ENCODE measurements at regions not wholly inside any gene's neighbourhood (a gene's known extent, or its start where the extent isn't known, plus 50 kb on each side); places are given as distances from the start of the nearest gene placed in this dataset.

GRCh38 chr14:23785208-23785607, 149.0 kb downstream of the DHRS2 start:
- no peak for TF ChIP-seq POLR2A (IDR thresholded peaks at IDR 0.05; ENCODE audit: low read depth, low read length)
- no peak for TF ChIP-seq RFX5 (IDR thresholded peaks at IDR 0.05; ENCODE audit: low read depth, low read length)
- TF ChIP-seq, protein P1, sequence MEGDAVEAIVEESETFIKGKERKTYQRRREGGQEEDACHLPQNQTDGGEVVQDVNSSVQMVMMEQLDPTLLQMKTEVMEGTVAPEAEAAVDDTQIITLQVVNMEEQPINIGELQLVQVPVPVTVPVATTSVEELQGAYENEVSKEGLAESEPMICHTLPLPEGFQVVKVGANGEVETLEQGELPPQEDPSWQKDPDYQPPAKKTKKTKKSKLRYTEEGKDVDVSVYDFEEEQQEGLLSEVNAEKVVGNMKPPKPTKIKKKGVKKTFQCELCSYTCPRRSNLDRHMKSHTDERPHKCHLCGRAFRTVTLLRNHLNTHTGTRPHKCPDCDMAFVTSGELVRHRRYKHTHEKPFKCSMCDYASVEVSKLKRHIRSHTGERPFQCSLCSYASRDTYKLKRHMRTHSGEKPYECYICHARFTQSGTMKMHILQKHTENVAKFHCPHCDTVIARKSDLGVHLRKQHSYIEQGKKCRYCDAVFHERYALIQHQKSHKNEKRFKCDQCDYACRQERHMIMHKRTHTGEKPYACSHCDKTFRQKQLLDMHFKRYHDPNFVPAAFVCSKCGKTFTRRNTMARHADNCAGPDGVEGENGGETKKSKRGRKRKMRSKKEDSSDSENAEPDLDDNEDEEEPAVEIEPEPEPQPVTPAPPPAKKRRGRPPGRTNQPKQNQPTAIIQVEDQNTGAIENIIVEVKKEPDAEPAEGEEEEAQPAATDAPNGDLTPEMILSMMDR (conservative IDR thresholded peaks at IDR 0.05; ENCODE audit: low read depth, low read length) = no peak
- TF ChIP-seq, protein P2, sequence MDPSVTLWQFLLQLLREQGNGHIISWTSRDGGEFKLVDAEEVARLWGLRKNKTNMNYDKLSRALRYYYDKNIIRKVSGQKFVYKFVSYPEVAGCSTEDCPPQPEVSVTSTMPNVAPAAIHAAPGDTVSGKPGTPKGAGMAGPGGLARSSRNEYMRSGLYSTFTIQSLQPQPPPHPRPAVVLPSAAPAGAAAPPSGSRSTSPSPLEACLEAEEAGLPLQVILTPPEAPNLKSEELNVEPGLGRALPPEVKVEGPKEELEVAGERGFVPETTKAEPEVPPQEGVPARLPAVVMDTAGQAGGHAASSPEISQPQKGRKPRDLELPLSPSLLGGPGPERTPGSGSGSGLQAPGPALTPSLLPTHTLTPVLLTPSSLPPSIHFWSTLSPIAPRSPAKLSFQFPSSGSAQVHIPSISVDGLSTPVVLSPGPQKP (IDR thresholded peaks at IDR 0.05; ENCODE audit: borderline replicate concordance, low read depth, low read length) = no peak
- TF ChIP-seq RAD21 (IDR thresholded peaks at IDR 0.05; ENCODE audit: low read length) = no peak
- TF ChIP-seq RCOR1 (IDR thresholded peaks at IDR 0.05; ENCODE audit: insufficient replicate concordance, low read length) = no peak
- TF ChIP-seq SMC3 (IDR thresholded peaks at IDR 0.05; ENCODE audit: low read depth, low read length) = no peak
- TF ChIP-seq CEBPB (IDR thresholded peaks at IDR 0.05; ENCODE audit: low read depth, low read length) = no peak

Data from IMR-90 (cell line).